ENCODE measurements at regions not wholly inside any gene's neighbourhood (a gene's known extent, or its start where the extent isn't known, plus 50 kb on each side); places are given as distances from the start of the nearest gene placed in this dataset.

- no peak for DNase-seq (ENCODE audit: low read depth)
Measured at GRCh38 chr1:172887162-172887561, 163.6 kb downstream of the TNFSF18 start.

GRCh38 chr1:172893146-172893841 is 157.4 kb downstream of the TNFSF18 start:
- no peak for DNase-seq (ENCODE audit: low read depth)

- DNase-seq (ENCODE audit: low read depth) = no peak
Measured at GRCh38 chr1:172894349-172895049, 156.2 kb downstream of the TNFSF18 start.

- DNase-seq (ENCODE audit: low read depth) = no peak
Measured at GRCh38 chr1:172895050-172895460, 155.7 kb downstream of the TNFSF18 start.

- no peak for DNase-seq (ENCODE audit: low read depth)
Measured at GRCh38 chr1:172895761-172896160, 155.0 kb downstream of the TNFSF18 start.

- peak; percentile 51 for DNase-seq (ENCODE audit: low read depth)
Measured at GRCh38 chr1:172897738-172898137, 153.0 kb downstream of the TNFSF18 start.

GRCh38 chr1:172898866-172899265 is 151.9 kb downstream of the TNFSF18 start:
- DNase-seq (ENCODE audit: low read depth) = no peak

- no peak for DNase-seq (ENCODE audit: low read depth)
Measured at GRCh38 chr1:172900376-172900997, 150.3 kb downstream of the TNFSF18 start.

GRCh38 chr1:172902200-172902599 is 148.5 kb downstream of the TNFSF18 start:
- DNase-seq (ENCODE audit: low read depth) = no peak

GRCh38 chr1:172902861-172903381 is 147.8 kb downstream of the TNFSF18 start:
- peak; percentile 81 for DNase-seq (ENCODE audit: low read depth)

- peak; percentile 50 for DNase-seq (ENCODE audit: low read depth)
Measured at GRCh38 chr1:172903581-172904220, 147.0 kb downstream of the TNFSF18 start.

- DNase-seq (ENCODE audit: low read depth) = no peak
Measured at GRCh38 chr1:172905452-172905851, 145.3 kb downstream of the TNFSF18 start.

- DNase-seq (ENCODE audit: low read depth) = no peak
Measured at GRCh38 chr1:172906778-172907592, 143.8 kb downstream of the TNFSF18 start.

- no peak for DNase-seq (ENCODE audit: low read depth)
Measured at GRCh38 chr1:172907834-172908326, 142.9 kb downstream of the TNFSF18 start.

GRCh38 chr1:172909606-172910326 is 141.0 kb downstream of the TNFSF18 start:
- no peak for DNase-seq (ENCODE audit: low read depth)

- no peak for DNase-seq (ENCODE audit: low read depth)
Measured at GRCh38 chr1:172912765-172913260, 137.9 kb downstream of the TNFSF18 start.

- no peak for DNase-seq (ENCODE audit: low read depth)
Measured at GRCh38 chr1:172914501-172915144, 136.1 kb downstream of the TNFSF18 start.

- DNase-seq (ENCODE audit: low read depth) = no peak
Measured at GRCh38 chr1:172915271-172915670, 135.5 kb downstream of the TNFSF18 start.

GRCh38 chr1:172916116-172916515 is 134.6 kb downstream of the TNFSF18 start:
- DNase-seq (ENCODE audit: low read depth) = no peak

GRCh38 chr1:172917972-172918371 is 132.8 kb downstream of the TNFSF18 start:
- DNase-seq (ENCODE audit: low read depth) = peak; percentile 90
